ENCODE measurements at regions not wholly inside any gene's neighbourhood (a gene's known extent, or its start where the extent isn't known, plus 50 kb on each side); places are given as distances from the start of the nearest gene placed in this dataset.
"Not testable (repeated sequence)": the region's sequence is repeated elsewhere in the genome, so short reads cannot be mapped to it uniquely, and the experiment has no call there.

GRCh38 chr14:97061714-97062113 lies 264.5 kb downstream of the VRK1 start:
- no peak overlapping the region for H3K27ac ChIP-seq
- H3K9me3 ChIP-seq (ENCODE audit: low read depth): no peaks in the 10 kb centered on the region
- H3K4me1 ChIP-seq (ENCODE audit: insufficient read depth): no peaks in the 10 kb centered on the region
- H3K27me3 ChIP-seq (replicated peaks; ENCODE audit: insufficient read depth): no peaks in the 10 kb centered on the region
- no peak for DNase-seq
- no peak overlapping the region for H3K4me3 ChIP-seq
- no peaks in the 10 kb centered on the region for H3K79me2 ChIP-seq (ENCODE audit: insufficient read depth)
- no peak overlapping the region for H2AFZ ChIP-seq
- no peaks in the 10 kb centered on the region for H3F3A ChIP-seq (ENCODE audit: insufficient read depth)
- H4K20me1 ChIP-seq (ENCODE audit: insufficient read depth): no peaks in the 10 kb centered on the region
- H3K9me2 ChIP-seq (ENCODE audit: insufficient read depth): no peaks in the 10 kb centered on the region
- TF ChIP-seq EZH2phosphoT487 (IDR thresholded peaks at IDR 0.05; ENCODE audit: insufficient read depth, low read depth) (no peak), EZH2 (IDR thresholded peaks at IDR 0.05; ENCODE audit: insufficient read depth, poor library complexity, severe bottlenecking) (no peak)
- H3K9ac ChIP-seq: no peak overlapping the region
- H3K4me2 ChIP-seq (ENCODE audit: unreplicated experiment): no peak overlapping the region
- in situ Hi-C loops (cut with MboI): no loop called here
- WGBS, 2 experiments (ENCODE audit: low coverage in 1 of 2, low lambda C conversion rate in 2 of 2, missing lambda C conversion rate in 2 of 2): 0 to 14% methylated on average over 1 of the region's 1 CpG
- H3K36me3 ChIP-seq (ENCODE audit: low read depth): no peaks in the 10 kb centered on the region

DNA sequence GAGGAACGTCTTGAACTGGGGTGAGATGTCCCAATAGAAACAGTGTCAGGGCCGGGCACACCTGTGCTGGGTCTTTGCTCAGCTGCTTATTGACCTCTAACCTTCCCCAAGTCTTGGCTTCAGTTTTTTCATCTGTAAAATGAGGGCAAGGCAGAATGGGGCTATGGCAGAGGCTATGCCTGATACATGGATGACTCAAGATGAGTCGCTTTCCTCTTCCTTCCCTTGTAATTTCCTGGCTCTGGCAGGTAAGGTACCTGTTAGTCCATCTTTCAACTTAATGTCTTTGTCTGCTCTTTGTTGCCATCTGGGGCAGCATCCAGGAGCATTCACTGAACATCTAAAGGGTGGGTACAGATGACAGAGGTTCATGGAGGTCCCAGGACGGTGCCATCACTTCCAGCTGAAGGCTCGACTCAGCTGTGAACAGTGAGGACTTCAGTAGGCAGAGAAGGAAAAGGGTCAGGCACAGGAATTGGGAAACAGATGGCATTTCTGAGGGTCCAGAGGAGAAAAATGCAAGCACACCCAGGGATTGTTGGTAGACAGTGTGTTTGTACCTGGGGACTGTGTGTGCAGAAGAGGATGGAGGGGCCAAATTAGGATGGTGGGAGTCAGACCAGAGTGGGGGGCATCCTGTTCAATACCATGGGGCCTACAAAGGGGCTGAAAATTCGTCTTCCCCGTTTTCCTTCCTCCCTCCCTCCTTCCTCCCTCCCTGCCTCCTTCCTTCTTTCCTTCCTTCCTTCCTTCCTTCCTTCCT lies 268.3 kb downstream of the VRK1 start:
- Histone ChIP-seq H3F3A (ENCODE audit: insufficient read depth) (no peaks in the 10 kb centered on the region), H4K20me1 (ENCODE audit: insufficient read depth) (no peaks in the 10 kb centered on the region), H3K27ac (no peak overlapping the region), H3K9ac (no peak overlapping the region), H3K79me2 (ENCODE audit: insufficient read depth) (no peaks in the 10 kb centered on the region), H3K27me3 (replicated peaks; ENCODE audit: insufficient read depth) (no peaks in the 10 kb centered on the region), H3K9me2 (ENCODE audit: insufficient read depth) (no peaks in the 10 kb centered on the region), H3K4me2 (ENCODE audit: unreplicated experiment) (no peak overlapping the region), H3K4me3 (no peak overlapping the region), H3K9me3 (ENCODE audit: low read depth) (no peaks in the 10 kb centered on the region), H3K36me3 (ENCODE audit: low read depth) (no peaks in the 10 kb centered on the region), H2AFZ (no peak overlapping the region), H3K4me1 (ENCODE audit: insufficient read depth) (no peaks in the 10 kb centered on the region)
- WGBS, 2 experiments (ENCODE audit: low coverage in 1 of 2, low lambda C conversion rate in 2 of 2, missing lambda C conversion rate in 2 of 2): 23 to 29% methylated on average over 5 to 7 of the region's 7 CpGs
- TF ChIP-seq EZH2 (IDR thresholded peaks at IDR 0.05; ENCODE audit: insufficient read depth, poor library complexity, severe bottlenecking): no peak
- TF ChIP-seq EZH2phosphoT487 (IDR thresholded peaks at IDR 0.05; ENCODE audit: insufficient read depth, low read depth): no peak
- in situ Hi-C loops (cut with MboI): no loop called here
- DNase-seq: no peak

DNA sequence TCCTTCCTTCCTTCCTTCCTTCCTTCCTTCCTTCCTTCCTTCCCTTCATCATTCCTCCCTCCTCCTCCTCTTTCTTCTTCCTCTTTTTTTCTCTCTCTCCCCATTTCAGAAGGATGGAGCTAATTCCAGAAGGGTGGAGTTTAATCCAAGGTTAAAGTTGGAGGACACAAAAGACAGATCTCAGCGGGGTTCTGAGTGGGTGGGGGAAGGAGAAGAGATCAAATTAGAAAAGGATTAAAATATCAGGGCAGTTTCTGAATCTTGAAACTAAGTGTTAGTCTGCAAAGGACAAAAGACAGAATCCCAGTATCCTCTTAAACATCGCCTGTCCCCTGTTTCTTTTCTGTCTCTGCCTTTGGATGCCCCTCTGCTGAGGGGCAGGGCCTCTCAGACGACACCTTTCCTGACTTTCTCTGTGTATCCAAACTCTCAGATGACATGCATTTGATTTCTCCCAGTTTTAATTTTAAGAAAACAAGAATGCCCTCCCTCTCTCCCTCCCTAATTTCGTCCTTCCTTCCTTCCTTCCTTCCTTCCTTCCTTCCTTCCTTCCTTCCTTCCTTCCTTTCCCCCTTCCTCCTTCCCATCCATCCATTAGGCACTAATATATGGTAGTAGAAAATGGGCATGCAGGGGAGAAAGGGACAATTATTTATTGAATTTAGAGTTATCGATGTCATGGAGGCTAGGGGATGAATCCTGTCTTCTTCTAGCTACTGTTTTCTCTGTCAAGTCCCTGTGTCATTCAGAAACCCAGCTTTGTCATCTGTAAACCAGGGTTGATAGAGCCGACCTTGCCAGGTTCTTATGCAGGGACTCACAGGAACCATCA lies 269.1 kb downstream of the VRK1 start:
- Histone ChIP-seq H3K36me3 (ENCODE audit: low read depth) (no peaks in the 10 kb centered on the region), H3K9me3 (ENCODE audit: low read depth) (no peaks in the 10 kb centered on the region), H3K9ac (no peak overlapping the region), H3K27me3 (replicated peaks; ENCODE audit: insufficient read depth) (no peaks in the 10 kb centered on the region), H3K4me3 (no peak overlapping the region), H3K79me2 (ENCODE audit: insufficient read depth) (no peaks in the 10 kb centered on the region), H3F3A (ENCODE audit: insufficient read depth) (no peaks in the 10 kb centered on the region), H3K9me2 (ENCODE audit: insufficient read depth) (no peaks in the 10 kb centered on the region), H4K20me1 (ENCODE audit: insufficient read depth) (no peaks in the 10 kb centered on the region), H3K4me1 (ENCODE audit: insufficient read depth) (no peaks in the 10 kb centered on the region), H3K4me2 (ENCODE audit: unreplicated experiment) (no peak overlapping the region), H3K27ac (no peak overlapping the region), H2AFZ (no peak overlapping the region)
- TF ChIP-seq EZH2 (IDR thresholded peaks at IDR 0.05; ENCODE audit: insufficient read depth, poor library complexity, severe bottlenecking) (no peak), EZH2phosphoT487 (IDR thresholded peaks at IDR 0.05; ENCODE audit: insufficient read depth, low read depth) (no peak)
- no peak for DNase-seq
- in situ Hi-C loops (cut with MboI): no loop called here
- 17 to 21% methylated on average over 5 to 6 of the region's 6 CpGs for WGBS, 2 experiments (ENCODE audit: low coverage in 1 of 2, low lambda C conversion rate in 2 of 2, missing lambda C conversion rate in 2 of 2)

DNA sequence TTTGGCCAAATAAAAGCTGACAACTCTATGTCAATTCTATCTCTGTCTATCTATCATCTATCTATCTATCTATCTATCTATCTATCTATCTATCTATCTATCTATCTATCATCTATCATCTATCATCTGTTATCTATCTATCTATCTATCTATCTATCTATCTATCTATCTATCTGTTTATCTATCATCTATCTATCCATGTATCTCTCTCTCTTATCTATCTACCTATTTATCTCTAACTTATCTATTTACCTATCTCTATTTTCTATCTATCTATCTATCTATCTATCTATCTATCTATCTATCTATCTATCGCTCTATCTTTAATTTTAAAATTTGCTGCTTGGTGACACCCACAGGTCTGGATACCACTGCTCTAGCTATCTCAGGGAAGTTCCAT lies 271.1 kb downstream of the VRK1 start:
- DNase-seq; H3K4me2 ChIP-seq (ENCODE audit: unreplicated experiment); H3F3A ChIP-seq (ENCODE audit: insufficient read depth); H2AFZ ChIP-seq; H3K27ac ChIP-seq; H3K4me1 ChIP-seq (ENCODE audit: insufficient read depth); H3K27me3 ChIP-seq (replicated peaks; ENCODE audit: insufficient read depth); H3K4me3 ChIP-seq; H3K9ac ChIP-seq; H3K9me3 ChIP-seq (ENCODE audit: low read depth); H4K20me1 ChIP-seq (ENCODE audit: insufficient read depth); H3K79me2 ChIP-seq (ENCODE audit: insufficient read depth); in situ Hi-C loops (cut with MboI); H3K36me3 ChIP-seq (ENCODE audit: low read depth); H3K9me2 ChIP-seq (ENCODE audit: insufficient read depth): not testable (repeated sequence)
- 76 to 95% methylated on average over 1 of the region's 1 CpG for WGBS, 2 experiments (ENCODE audit: low coverage in 1 of 2, low lambda C conversion rate in 2 of 2, missing lambda C conversion rate in 2 of 2)

Measured in GM23248 (cell line).